GM18502 (cell line): ENCODE measurements at regions not wholly inside any gene's neighbourhood (a gene's known extent, or its start where the extent isn't known, plus 50 kb on each side); places are given as distances from the start of the nearest gene placed in this dataset.

Experiments used
- ATAC-seq: cut with Tn5 transposase; IDR thresholded peaks from one replicate; pipeline ENCODE4 v1.9.1; 2021; ENCODE audit warnings: mild to moderate bottlenecking; ENCODE audit not compliant: unreplicated experiment, poor library complexity

DNA sequence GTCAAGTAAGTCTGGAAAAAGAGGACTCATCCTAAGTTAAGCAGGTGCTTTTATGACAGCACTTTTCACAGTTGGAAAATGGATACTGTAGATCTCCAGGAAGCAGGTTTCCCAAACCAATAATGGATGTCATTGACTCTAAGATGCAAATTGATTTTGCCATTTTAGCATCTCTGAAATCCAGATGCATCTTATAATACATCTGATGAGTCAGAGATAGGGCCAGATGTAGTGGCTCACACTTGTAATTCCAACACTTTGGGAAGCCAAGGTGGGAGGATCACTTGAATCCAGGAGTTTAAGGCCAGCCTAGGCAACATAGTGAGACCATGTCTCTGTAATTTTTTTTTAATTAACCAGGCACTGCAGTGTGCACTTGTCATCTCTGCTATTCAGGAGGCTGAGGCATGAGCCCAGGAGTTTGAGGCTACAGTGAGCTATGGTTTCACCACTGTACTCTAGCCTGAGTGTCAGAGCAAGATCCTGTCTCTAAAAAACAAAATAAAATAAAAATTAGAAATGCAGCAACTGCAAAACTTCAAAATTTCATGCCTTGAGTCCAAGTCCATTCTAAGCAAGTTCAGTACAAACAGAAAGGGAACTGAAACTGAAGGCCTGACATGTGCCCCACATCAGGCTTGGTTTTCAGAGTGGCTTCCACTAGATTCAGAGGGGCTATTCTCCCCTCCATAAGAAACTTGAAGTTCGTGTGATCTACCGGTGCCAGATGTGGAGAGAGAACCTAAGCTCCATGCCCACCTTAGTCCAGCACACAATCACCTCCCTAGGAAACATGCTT lies 267.8 kb upstream of the NCKAP5 start:
- ATAC-seq = peak; percentile 79

DNA sequence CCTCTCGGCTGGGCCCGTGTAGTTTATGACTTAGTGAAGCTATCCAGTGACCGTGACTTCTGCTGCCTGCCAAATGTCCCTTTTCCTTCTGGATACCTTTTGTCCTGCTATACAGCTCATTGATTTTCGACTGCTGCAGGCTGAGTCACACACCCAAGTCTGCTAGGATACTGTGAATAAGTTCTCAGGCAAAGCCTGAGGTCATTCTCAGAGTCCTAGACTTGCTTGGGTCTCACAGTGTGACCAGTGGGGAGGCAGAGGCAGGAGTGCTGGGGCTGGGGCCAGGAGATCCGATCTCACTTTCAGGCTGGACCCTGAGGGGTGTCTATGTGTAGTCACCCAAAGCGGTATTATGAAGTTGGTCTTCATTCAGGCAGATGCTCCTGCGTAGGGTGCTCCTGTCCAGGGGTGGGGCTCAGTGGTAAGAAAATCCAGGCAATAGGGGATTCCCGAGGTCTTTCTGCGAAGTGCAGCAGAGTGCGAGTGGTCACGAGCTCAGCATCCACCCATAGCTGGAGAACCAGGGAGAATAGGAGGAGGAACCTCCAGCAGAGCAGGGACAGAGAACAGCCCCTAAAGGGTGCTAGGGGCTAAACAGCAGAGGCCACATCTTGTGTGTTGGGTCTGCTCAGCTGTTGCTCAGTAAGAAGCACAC lies 268.6 kb upstream of the NCKAP5 start:
- ATAC-seq = no peak

DNA sequence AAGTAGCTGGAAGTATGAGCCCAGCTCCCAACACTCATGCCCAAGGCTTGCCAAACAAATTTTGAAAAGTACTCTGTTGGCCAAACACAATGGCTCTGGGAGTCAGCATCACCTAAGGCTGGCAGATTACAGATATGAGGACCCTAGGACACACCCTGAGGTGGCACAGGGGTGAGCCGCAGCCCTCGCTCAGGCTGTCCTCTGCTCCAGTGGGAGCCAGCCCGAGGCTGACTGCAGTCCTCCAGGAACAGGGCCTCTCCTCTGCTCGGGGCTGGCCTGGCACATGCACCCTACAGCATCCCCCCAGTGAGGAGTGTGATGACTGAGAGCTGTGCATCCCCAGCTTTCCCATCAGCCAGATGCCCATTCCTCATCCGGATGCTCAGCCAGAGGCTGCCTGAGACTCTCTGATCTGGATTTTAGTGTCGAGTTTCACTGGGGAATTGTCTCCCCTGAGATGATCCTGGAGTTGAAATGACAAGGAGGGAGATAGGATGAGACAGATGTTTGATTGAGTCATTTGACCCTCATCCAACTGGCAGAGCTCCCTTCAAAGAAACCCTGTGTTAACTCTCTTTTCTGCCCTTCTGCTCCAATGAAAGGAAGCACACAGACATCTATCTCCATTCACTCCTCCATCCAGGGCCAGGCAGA lies 269.3 kb upstream of the NCKAP5 start:
- ATAC-seq = no peak

GRCh38 chr2:133838642-133839365 lies 270.5 kb upstream of the NCKAP5 start:
- ATAC-seq = no peak

GRCh38 chr2:133839677-133840076 lies 271.4 kb upstream of the NCKAP5 start:
- ATAC-seq = no peak

DNA sequence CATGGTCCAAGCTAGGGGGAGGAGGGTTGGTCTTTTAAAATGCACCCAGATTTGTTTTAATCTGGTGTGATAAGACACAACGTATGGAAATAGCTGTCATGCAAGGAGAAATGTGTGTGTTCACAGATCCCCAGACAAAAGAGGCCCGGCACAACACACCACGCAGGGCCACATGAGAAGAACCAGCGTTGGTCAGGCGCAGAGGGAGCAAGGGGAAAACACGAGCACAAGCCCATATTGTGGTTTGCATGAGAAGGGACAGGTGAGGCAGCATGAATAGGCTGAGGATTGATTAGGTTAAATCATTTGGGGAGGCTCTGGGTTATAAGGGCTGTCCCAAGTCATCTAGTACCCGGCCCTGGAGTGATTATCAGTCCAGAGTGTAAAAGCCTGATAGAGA lies 272.5 kb upstream of the NCKAP5 start:
- ATAC-seq = no peak

DNA sequence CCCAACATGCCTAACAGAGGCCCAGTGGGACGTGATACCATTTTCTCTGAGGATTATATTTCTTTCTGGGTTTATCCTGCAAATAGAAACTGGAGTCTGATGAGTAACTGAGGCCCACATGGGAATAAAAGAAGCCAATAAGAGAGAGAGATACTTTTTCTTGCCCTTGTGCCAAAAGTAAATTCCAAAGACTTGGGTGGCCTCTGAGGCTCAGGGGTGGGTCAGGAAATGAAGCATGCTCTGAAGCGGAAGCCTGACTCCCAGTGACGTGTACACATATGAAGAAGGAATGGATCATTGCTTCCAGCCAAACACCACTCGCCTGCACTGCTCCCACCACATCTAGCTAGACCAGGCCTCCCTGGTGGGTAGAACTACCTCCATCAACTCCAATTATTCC lies 273.6 kb upstream of the NCKAP5 start:
- ATAC-seq = no peak

DNA sequence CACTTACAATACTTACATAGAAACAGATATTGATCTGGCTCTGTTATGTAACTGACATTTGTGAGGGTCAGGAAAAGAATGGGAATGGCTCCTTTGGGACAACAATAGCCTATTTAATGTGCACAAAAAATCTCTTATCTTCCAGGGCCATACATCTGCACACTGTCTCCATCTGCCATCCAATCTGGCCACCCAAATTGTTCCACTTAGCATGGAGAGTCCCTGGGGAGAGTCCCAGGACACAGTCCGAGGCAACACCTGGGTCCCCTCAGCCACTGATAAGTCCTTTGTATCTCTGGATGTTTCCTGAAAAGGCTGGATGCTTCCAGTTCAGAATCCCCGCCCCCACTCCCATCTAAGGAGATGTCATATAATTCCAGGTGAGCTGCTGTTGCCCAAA lies 274.2 kb upstream of the NCKAP5 start:
- no peak for ATAC-seq

DNA sequence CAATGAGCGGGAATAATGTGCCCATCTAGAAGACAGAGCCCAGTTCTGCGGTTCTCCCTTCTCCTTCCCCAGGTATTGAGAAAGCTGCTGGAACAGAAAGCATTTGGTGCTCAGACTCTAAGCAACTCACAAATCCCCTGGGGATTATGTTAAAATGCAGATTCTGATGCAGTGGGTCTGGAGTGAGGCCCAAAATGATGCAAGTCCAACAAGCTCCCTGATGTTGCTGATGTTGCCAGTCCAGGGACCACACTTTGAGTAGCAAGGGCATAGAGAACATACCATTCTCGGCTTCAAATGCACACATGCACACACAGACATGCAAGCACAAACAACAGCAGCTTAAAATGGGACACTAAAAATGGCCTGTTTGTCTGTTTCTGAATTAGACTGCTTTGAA lies 274.8 kb upstream of the NCKAP5 start:
- ATAC-seq = no peak

DNA sequence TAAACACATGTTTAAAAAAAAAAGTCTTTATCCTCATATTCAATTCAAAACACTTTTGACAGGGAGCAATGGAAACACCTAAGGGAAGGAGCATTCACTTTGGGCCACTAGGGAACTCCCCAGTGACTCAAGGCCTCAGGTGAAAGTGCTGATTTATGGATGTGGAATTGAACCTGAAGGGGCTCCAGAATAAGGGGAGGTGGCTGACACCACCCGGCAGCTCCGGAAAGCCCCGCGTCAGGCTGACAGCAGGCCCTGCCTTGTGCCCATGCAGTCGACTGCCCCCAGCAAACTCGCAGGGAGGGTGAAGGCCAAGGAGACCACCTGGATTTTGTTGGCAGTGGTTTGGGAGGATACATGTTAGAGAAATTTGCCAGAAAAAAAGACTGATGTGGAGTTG lies 275.3 kb upstream of the NCKAP5 start:
- no peak for ATAC-seq

DNA sequence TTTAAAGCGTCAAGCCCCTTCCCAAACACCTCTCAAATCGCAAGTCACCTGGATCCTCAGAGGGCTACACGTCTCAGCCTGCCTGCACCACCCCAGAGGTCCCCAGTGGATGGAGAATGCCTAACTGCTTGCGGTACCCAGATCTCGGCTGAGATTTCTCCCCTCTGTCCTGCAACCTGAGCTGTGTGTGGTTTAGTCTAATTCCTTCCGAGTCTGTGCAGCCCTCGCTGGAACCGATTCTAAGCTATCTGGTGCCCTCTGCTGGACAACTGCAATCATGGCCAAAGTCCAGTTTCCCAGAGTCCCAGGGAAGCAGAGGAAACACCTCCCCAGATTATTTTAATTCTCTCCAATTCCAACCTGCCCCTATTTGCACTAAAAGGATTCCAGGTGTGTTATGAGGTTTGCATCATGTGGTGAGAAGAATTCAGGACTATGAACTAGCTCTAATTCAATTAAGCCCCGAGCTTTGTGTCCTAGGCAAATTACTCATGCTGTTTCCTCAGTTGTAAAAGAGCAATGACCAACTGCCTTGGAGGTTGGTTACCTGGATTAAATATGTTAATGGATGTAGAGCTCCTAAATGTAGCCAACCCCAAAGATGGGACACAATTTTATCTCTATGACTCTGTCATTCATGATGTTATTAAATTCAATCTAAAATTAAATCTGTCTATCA lies 276.1 kb upstream of the NCKAP5 start:
- ATAC-seq = peak; percentile 93

DNA sequence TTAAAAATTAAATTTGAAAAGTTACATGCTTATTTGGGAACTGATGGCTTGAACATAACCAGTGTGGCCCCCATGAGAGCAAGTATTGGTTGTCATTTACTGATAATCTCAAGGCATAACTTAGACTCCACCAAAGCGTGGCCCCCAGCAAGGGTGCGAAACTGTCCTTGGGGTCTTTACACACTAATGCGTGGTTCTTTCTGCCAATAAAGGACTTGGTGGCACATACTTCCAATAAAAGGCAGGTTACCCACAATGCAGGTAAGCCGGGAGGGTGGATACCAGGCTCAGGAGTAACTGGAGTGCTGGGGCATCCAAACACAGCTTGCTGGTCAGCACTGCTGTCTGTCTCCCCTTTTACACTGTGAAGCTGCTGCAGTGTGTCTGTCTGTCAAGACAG lies 278.2 kb upstream of the NCKAP5 start:
- ATAC-seq = no peak

DNA sequence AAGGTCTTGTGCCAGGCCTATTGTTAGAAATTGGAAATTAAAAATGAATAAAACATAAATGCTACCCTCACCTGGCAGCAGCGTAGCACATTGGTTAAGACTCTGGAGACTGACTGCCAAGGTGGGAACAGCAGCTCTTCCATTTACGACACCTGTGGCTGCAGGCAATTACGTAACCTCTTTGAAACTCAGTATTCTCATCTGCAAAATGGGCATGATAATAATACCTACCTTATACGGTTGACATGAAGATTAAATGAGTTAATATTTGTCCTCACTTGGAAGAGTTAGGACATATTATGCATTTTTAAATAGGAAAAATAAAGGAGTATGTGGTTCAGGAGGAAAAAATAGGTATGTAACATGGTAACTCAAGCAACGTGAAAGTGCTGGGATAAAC lies 279.3 kb upstream of the NCKAP5 start:
- no peak for ATAC-seq

DNA sequence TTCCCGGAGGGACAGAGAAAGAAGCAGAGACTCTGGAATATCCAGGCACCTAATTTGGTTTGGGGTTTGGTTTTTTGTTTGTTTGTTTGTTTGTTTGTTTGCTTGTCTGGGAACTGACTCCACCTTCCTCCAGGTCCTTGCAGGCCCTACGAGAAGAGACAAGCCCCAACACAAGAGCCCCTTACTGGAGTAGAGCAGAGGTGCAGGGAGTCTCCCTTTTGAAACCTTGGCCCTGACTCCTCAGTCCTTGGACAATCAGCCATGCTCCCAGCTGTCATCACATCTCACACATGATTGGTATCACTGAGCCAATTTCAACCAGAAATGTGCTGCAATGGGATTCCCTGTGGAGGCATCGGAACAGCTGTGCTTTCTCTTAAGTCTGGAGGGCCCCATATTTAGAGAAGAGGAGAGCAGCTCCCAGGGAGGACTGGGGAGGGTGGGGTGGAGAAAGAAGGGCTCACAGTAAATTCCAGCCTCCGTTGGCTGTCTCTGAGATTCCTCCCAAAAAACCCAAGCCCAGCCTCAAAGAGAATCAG lies 279.9 kb upstream of the NCKAP5 start:
- no peak for ATAC-seq

- no peak for ATAC-seq
Measured at GRCh38 chr2:133849341-133849740, 281.1 kb upstream of the NCKAP5 start.

DNA sequence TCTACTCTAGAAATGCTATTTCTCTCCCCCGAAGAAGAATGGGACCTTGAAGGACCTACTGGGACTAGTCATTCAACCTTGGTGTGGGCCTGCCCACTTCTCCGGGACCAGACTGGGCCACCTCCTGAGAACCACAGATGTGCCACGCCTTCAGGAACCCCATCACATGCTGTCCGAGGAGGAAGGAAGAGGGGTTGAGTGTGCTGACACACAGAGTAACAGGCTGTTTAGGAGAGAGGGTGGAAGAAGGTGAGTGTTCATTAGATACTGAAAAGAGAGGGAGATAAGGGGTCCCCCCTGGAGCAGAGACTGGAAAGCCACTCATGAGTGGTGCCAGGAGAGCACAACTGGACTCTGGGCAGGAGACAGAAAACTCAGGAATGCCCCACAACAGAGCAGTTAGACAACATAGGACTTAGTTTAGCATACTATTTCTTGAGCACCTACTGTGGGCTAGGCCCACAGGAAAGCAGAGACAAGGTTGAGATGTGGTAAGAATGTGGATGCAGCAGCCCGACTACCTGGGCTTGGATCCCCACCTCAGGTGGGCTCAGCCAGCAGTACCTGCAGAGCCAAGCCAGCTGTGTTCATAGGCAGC lies 286.4 kb upstream of the NCKAP5 start:
- ATAC-seq = no peak

GRCh38 chr2:133855526-133855925 lies 287.3 kb upstream of the NCKAP5 start:
- no peak for ATAC-seq

- no peak for ATAC-seq
Measured at GRCh38 chr2:133856678-133857077, 288.4 kb upstream of the NCKAP5 start.

GRCh38 chr2:133859578-133859977 lies 291.3 kb upstream of the NCKAP5 start:
- no peak for ATAC-seq
